ENCODE measurements at regions not wholly inside any gene's neighbourhood (a gene's known extent, or its start where the extent isn't known, plus 50 kb on each side); places are given as distances from the start of the nearest gene placed in this dataset.

DNA sequence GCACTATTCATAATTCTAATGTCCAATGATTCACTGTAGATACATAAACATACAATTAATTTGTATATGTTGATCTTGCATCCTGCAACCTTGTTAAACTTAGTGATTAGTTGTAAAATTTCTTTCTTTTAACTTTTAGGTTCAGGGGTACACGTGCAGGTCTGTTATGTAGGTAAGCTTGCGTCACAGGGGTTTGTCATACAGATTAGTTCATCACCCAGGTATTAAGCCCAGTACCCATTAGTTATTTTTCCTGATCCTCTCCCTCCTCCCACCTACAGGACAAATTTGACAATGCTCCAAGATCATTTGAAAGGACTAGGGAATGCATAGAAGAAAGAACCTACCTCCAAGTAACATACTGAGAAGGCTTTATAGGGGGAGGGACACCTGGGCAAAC, 290.1 kb downstream of the SRBD1 start:
- 93% methylated on average over 2 of the region's 2 CpGs for WGBS
- TF ChIP-seq EGR1 (IDR thresholded peaks at IDR 0.05; ENCODE audit: low read depth in 2 of 2) (no peak), JUND (IDR thresholded peaks at IDR 0.05) (no peak), RXRA (IDR thresholded peaks at IDR 0.05) (no peak), TAF1 (conservative IDR thresholded peaks at IDR 0.05) (no peak)
- TF ChIP-seq, protein P1, sequence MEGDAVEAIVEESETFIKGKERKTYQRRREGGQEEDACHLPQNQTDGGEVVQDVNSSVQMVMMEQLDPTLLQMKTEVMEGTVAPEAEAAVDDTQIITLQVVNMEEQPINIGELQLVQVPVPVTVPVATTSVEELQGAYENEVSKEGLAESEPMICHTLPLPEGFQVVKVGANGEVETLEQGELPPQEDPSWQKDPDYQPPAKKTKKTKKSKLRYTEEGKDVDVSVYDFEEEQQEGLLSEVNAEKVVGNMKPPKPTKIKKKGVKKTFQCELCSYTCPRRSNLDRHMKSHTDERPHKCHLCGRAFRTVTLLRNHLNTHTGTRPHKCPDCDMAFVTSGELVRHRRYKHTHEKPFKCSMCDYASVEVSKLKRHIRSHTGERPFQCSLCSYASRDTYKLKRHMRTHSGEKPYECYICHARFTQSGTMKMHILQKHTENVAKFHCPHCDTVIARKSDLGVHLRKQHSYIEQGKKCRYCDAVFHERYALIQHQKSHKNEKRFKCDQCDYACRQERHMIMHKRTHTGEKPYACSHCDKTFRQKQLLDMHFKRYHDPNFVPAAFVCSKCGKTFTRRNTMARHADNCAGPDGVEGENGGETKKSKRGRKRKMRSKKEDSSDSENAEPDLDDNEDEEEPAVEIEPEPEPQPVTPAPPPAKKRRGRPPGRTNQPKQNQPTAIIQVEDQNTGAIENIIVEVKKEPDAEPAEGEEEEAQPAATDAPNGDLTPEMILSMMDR (IDR thresholded peaks at IDR 0.05; ENCODE audit: low read depth, low read length, missing input control), result no peak
- H3K27me3 ChIP-seq (ENCODE audit: control insufficient read depth in 4 of 4, insufficient read depth in 4 of 4, low read length in 3 of 4), result no peaks in the 10 kb centered on the region
- H3K4me1 ChIP-seq (ENCODE audit: control insufficient read depth in 4 of 4, insufficient read depth in 4 of 4, low read length in 3 of 4), result no peaks in the 10 kb centered on the region
- no peaks in the 10 kb centered on the region for H3K36me3 ChIP-seq (ENCODE audit: control insufficient read depth in 4 of 4, insufficient read depth in 3 of 4, low read depth in 1 of 4, low read length in 3 of 4)
- DNase-seq (ENCODE audit: low spot score), result no peak
- H3K27ac ChIP-seq (ENCODE audit: low read depth in 1 of 2, low read length in 2 of 2), result no peak overlapping the region
- H3K9ac ChIP-seq (ENCODE audit: low read depth in 1 of 2, low read length in 2 of 2), result no peak overlapping the region
- no peak overlapping the region for H3K4me3 ChIP-seq (ENCODE audit: low read depth in 1 of 3, low read length in 3 of 3)
- peaks cover 0 to 5% (median 1%) of the 10 kb centered on the region in 4 donors for H3K9me3 ChIP-seq (ENCODE audit: control insufficient read depth in 4 of 4, low read length in 3 of 4)

DNA sequence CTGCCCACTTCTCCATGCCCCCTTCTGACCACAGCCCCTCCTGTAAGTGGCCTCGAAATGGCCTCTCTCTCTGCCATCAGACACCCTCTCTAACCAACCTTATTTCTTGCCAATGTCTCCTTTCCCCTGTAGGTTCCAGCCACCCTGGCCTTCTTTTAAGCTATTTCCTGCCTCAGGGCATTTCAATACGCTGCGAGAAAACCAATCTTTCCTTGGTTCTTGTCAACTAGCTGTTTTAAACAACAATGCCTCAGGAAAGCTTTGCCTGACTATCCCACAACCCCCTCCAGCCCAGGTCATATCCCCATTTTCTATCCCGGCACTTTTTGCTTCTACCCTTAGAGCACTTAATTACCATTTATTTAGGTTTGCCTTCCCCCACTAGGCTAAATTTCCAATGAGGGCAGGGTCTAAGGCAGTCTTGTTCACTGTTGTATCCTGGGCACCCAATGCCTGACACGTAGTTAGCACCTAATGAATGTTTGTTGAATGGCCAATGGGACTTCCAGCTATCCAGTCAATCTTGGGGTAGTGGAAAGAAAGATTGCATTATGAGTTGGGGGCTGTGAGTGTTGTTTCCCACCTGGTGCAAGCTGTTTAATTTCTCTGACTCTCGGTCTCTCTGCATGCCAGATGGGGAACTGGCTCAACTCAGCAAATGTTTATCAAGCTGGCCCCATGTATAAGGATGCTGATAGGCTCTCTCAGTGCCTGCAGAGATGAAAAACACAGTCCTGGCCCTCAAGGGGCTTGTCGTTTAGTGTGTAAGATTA, 291.2 kb downstream of the SRBD1 start:
- no peak for DNase-seq (ENCODE audit: low spot score)
- no peak overlapping the region for H3K27ac ChIP-seq (ENCODE audit: low read depth in 1 of 2, low read length in 2 of 2)
- H3K9me3 ChIP-seq (ENCODE audit: control insufficient read depth in 4 of 4, low read length in 3 of 4), result peaks cover 0 to 5% (median 1%) of the 10 kb centered on the region in 4 donors
- no peaks in the 10 kb centered on the region for H3K27me3 ChIP-seq (ENCODE audit: control insufficient read depth in 4 of 4, insufficient read depth in 4 of 4, low read length in 3 of 4)
- H3K36me3 ChIP-seq (ENCODE audit: control insufficient read depth in 4 of 4, insufficient read depth in 3 of 4, low read depth in 1 of 4, low read length in 3 of 4), result no peaks in the 10 kb centered on the region
- H3K4me1 ChIP-seq (ENCODE audit: control insufficient read depth in 4 of 4, insufficient read depth in 4 of 4, low read length in 3 of 4), result no peaks in the 10 kb centered on the region
- H3K4me3 ChIP-seq (ENCODE audit: low read depth in 1 of 3, low read length in 3 of 3), result no peak overlapping the region
- WGBS, result 91% methylated on average over 7 of the region's 7 CpGs
- H3K9ac ChIP-seq (ENCODE audit: low read depth in 1 of 2, low read length in 2 of 2), result no peak overlapping the region
- TF ChIP-seq, protein P1 (IDR thresholded peaks at IDR 0.05; ENCODE audit: low read depth, low read length, missing input control), result no peak
- no peak for TF ChIP-seq SP1 (IDR thresholded peaks at IDR 0.05)
- no peak for TF ChIP-seq EGR1 (IDR thresholded peaks at IDR 0.05; ENCODE audit: low read depth in 2 of 2)
- TF ChIP-seq FOXA1 (IDR thresholded peaks at IDR 0.05), result no peak
- TF ChIP-seq RXRA (IDR thresholded peaks at IDR 0.05), result no peak
- TF ChIP-seq, protein P2, sequence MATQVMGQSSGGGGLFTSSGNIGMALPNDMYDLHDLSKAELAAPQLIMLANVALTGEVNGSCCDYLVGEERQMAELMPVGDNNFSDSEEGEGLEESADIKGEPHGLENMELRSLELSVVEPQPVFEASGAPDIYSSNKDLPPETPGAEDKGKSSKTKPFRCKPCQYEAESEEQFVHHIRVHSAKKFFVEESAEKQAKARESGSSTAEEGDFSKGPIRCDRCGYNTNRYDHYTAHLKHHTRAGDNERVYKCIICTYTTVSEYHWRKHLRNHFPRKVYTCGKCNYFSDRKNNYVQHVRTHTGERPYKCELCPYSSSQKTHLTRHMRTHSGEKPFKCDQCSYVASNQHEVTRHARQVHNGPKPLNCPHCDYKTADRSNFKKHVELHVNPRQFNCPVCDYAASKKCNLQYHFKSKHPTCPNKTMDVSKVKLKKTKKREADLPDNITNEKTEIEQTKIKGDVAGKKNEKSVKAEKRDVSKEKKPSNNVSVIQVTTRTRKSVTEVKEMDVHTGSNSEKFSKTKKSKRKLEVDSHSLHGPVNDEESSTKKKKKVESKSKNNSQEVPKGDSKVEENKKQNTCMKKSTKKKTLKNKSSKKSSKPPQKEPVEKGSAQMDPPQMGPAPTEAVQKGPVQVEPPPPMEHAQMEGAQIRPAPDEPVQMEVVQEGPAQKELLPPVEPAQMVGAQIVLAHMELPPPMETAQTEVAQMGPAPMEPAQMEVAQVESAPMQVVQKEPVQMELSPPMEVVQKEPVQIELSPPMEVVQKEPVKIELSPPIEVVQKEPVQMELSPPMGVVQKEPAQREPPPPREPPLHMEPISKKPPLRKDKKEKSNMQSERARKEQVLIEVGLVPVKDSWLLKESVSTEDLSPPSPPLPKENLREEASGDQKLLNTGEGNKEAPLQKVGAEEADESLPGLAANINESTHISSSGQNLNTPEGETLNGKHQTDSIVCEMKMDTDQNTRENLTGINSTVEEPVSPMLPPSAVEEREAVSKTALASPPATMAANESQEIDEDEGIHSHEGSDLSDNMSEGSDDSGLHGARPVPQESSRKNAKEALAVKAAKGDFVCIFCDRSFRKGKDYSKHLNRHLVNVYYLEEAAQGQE (IDR thresholded peaks at IDR 0.05), result no peak
- TF ChIP-seq, protein P3, sequence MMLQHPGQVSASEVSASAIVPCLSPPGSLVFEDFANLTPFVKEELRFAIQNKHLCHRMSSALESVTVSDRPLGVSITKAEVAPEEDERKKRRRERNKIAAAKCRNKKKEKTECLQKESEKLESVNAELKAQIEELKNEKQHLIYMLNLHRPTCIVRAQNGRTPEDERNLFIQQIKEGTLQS (IDR thresholded peaks at IDR 0.05), result no peak
- TF ChIP-seq, protein P4, sequence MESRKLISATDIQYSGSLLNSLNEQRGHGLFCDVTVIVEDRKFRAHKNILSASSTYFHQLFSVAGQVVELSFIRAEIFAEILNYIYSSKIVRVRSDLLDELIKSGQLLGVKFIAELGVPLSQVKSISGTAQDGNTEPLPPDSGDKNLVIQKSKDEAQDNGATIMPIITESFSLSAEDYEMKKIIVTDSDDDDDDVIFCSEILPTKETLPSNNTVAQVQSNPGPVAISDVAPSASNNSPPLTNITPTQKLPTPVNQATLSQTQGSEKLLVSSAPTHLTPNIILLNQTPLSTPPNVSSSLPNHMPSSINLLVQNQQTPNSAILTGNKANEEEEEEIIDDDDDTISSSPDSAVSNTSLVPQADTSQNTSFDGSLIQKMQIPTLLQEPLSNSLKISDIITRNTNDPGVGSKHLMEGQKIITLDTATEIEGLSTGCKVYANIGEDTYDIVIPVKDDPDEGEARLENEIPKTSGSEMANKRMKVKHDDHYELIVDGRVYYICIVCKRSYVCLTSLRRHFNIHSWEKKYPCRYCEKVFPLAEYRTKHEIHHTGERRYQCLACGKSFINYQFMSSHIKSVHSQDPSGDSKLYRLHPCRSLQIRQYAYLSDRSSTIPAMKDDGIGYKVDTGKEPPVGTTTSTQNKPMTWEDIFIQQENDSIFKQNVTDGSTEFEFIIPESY (IDR thresholded peaks at IDR 0.05), result no peak
- TF ChIP-seq NR2F2 (IDR thresholded peaks at IDR 0.05), result no peak
- TF ChIP-seq FOXA2 (IDR thresholded peaks at IDR 0.05), result no peak
- TF ChIP-seq TAF1 (conservative IDR thresholded peaks at IDR 0.05), result no peak
- TF ChIP-seq, protein P5, sequence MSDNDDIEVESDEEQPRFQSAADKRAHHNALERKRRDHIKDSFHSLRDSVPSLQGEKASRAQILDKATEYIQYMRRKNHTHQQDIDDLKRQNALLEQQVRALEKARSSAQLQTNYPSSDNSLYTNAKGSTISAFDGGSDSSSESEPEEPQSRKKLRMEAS (IDR thresholded peaks at IDR 0.05), result no peak
- no peak for TF ChIP-seq GABPA (IDR thresholded peaks at IDR 0.05 in 1 of 2, conservative IDR thresholded peaks at IDR 0.05 in 1 of 2)
